Ishikawa (cell line): ENCODE measurements at regions not wholly inside any gene's neighbourhood (a gene's known extent, or its start where the extent isn't known, plus 50 kb on each side); places are given as distances from the start of the nearest gene placed in this dataset.

ENCODE experiments used
- EP300 ChIP-seq: IDR thresholded peaks from 2 replicates; pipeline ENCODE4 v1.6.1; 2012; ENCODE audit warnings: borderline replicate concordance
- MAX ChIP-seq: IDR thresholded peaks from 2 replicates; pipeline ENCODE4 v1.6.1; 2012
- TCF12 ChIP-seq: IDR thresholded peaks from 2 replicates; pipeline ENCODE4 v1.6.1; 2012; ENCODE audit warnings: low read depth
- USF1 ChIP-seq: IDR thresholded peaks from 2 replicates; pipeline ENCODE4 v1.6.1; 2012

GRCh38 chr3:190242147-190242546 is 80.1 kb downstream of the CLDN1 start:
- TF ChIP-seq EP300 (no peak), MAX (no peak), USF1 (no peak), TCF12 (no peak)
